ENCODE measurements at regions not wholly inside any gene's neighbourhood (a gene's known extent, or its start where the extent isn't known, plus 50 kb on each side); places are given as distances from the start of the nearest gene placed in this dataset.
"Not testable (repeated sequence)": the region's sequence is repeated elsewhere in the genome, so short reads cannot be mapped to it uniquely, and the experiment has no call there.

- Histone ChIP-seq H3K79me1 (ENCODE audit: low read depth in 1 of 2, low read length in 2 of 2) (no peaks in the 10 kb centered on the region), H3K9me3 (ENCODE audit: control insufficient read depth, insufficient read depth, low read length) (no peaks in the 10 kb centered on the region), H2BK5ac (ENCODE audit: low read depth, low read length, poor library complexity, severe bottlenecking) (no peak overlapping the region), H3K4me2 (ENCODE audit: low read depth, low read length) (no peak overlapping the region), H3K4me3 (ENCODE audit: insufficient read depth, low read depth, low read length) (no peak overlapping the region), H3K9ac (ENCODE audit: low read depth, low read length) (no peak overlapping the region), H3K4me1 (ENCODE audit: control insufficient read depth, insufficient read depth, low read length) (no peaks in the 10 kb centered on the region), H2AK5ac (ENCODE audit: low read depth, low read length) (no peak overlapping the region), H3K9me1 (ENCODE audit: insufficient read depth, low read length) (no peaks in the 10 kb centered on the region), H4K20me1 (ENCODE audit: insufficient read depth, low read length) (no peaks in the 10 kb centered on the region), H4K8ac (ENCODE audit: low read depth in 2 of 2, low read length in 2 of 2) (no peak overlapping the region), H2BK15ac (ENCODE audit: low read depth, low read length) (no peak overlapping the region), H3K27ac (ENCODE audit: insufficient read depth, low read length) (no peak overlapping the region), H2BK120ac (ENCODE audit: low read depth, low read length) (no peak overlapping the region), H4K91ac (ENCODE audit: insufficient read depth, low read depth, low read length) (no peak overlapping the region), H2BK20ac (ENCODE audit: low read depth, low read length) (no peak overlapping the region), H3K4ac (ENCODE audit: low read depth, low read length) (no peak overlapping the region), H4K5ac (ENCODE audit: low read depth, low read length) (no peak overlapping the region), H3K14ac (replicated peaks; ENCODE audit: low read depth, low read length) (no peak overlapping the region), H3K36me3 (ENCODE audit: control insufficient read depth, insufficient read depth, low read length) (no peaks in the 10 kb centered on the region), H2AFZ (replicated peaks; ENCODE audit: low read length, poor library complexity) (no peak overlapping the region), H3K56ac (ENCODE audit: extremely low read depth, insufficient read depth, low read length) (no peak overlapping the region), H3K23ac (ENCODE audit: low read depth, low read length) (no peak overlapping the region), H2AK9ac (replicated peaks; ENCODE audit: low read depth, low read length, poor library complexity) (no peak overlapping the region), H3K27me3 (ENCODE audit: control insufficient read depth, insufficient read depth, low read length) (no peaks in the 10 kb centered on the region), H3K18ac (ENCODE audit: low read depth, low read length) (no peak overlapping the region)
- ATAC-seq (ENCODE audit: low read depth) (no peak), DNase-seq (no peak)
- dilution Hi-C loops (cut with HindIII; ENCODE audit: low sequenced_read_pairs, unreplicated experiment) (no loop called here), intact Hi-C loops (cut with micrococcal nuclease) (no loop called here), in situ Hi-C loops (cut with MboI; ENCODE audit: low sequenced_read_pairs) (no loop called here)
- no TSS peak for BruUV-seq (replicated peaks)
- CTCF ChIA-PET: no interaction called here
- WGBS, 2 experiments (ENCODE audit: extremely low coverage in 2 of 2, insufficient read length in 1 of 2): no CpG with 5 or more reads among the region's 1 CpG
- no peak for TF ChIP-seq USF2 (IDR thresholded peaks at IDR 0.05; ENCODE audit: low read depth, low read length)
- no peak for TF ChIP-seq ELK1 (IDR thresholded peaks at IDR 0.05; ENCODE audit: borderline replicate concordance, low read depth, low read length)
- POLR2A ChIA-PET (ENCODE audit: unreplicated experiment): no interaction called here
These were observed 110.8 kb downstream of the NPAP1 start for GRCh38 chr15:24786347-24786746.

- intact Hi-C loops (cut with micrococcal nuclease); H2AFZ ChIP-seq (replicated peaks; ENCODE audit: low read length, poor library complexity); H3K36me3 ChIP-seq (ENCODE audit: control insufficient read depth, insufficient read depth, low read length); H2BK20ac ChIP-seq (ENCODE audit: low read depth, low read length); H4K5ac ChIP-seq (ENCODE audit: low read depth, low read length); BruUV-seq (replicated peaks); H3K56ac ChIP-seq (ENCODE audit: extremely low read depth, insufficient read depth, low read length); H2BK15ac ChIP-seq (ENCODE audit: low read depth, low read length); H3K9me1 ChIP-seq (ENCODE audit: insufficient read depth, low read length); ATAC-seq (ENCODE audit: low read depth); H3K9ac ChIP-seq (ENCODE audit: low read depth, low read length); H3K4ac ChIP-seq (ENCODE audit: low read depth, low read length); in situ Hi-C loops (cut with MboI; ENCODE audit: low sequenced_read_pairs); CTCF ChIA-PET; H2AK5ac ChIP-seq (ENCODE audit: low read depth, low read length); H2BK120ac ChIP-seq (ENCODE audit: low read depth, low read length); DNase-seq; H3K9me3 ChIP-seq (ENCODE audit: control insufficient read depth, insufficient read depth, low read length); H3K4me3 ChIP-seq (ENCODE audit: insufficient read depth, low read depth, low read length); H3K23ac ChIP-seq (ENCODE audit: low read depth, low read length); H4K20me1 ChIP-seq (ENCODE audit: insufficient read depth, low read length); H3K27ac ChIP-seq (ENCODE audit: insufficient read depth, low read length); H4K91ac ChIP-seq (ENCODE audit: insufficient read depth, low read depth, low read length); POLR2A ChIA-PET (ENCODE audit: unreplicated experiment); H2BK5ac ChIP-seq (ENCODE audit: low read depth, low read length, poor library complexity, severe bottlenecking); H3K79me1 ChIP-seq (ENCODE audit: low read depth in 1 of 2, low read length in 2 of 2); dilution Hi-C loops (cut with HindIII; ENCODE audit: low sequenced_read_pairs, unreplicated experiment); H3K14ac ChIP-seq (replicated peaks; ENCODE audit: low read depth, low read length); H2AK9ac ChIP-seq (replicated peaks; ENCODE audit: low read depth, low read length, poor library complexity); H4K8ac ChIP-seq (ENCODE audit: low read depth in 2 of 2, low read length in 2 of 2); H3K18ac ChIP-seq (ENCODE audit: low read depth, low read length); H3K4me1 ChIP-seq (ENCODE audit: control insufficient read depth, insufficient read depth, low read length); H3K27me3 ChIP-seq (ENCODE audit: control insufficient read depth, insufficient read depth, low read length); H3K4me2 ChIP-seq (ENCODE audit: low read depth, low read length): not testable (repeated sequence)
- WGBS, 2 experiments (ENCODE audit: extremely low coverage in 2 of 2, insufficient read length in 1 of 2): 83% methylated on average over 2 of the region's 6 CpGs; no CpG with 5 or more reads in 1 of the 2 experiments
These were observed 127.0 kb downstream of the NPAP1 start for GRCh38 chr15:24802624-24803023.

Measured in IMR-90 (cell line).